ENCODE measurements at regions not wholly inside any gene's neighbourhood (a gene's known extent, or its start where the extent isn't known, plus 50 kb on each side); places are given as distances from the start of the nearest gene placed in this dataset.
"Not testable (repeated sequence)": the region's sequence is repeated elsewhere in the genome, so short reads cannot be mapped to it uniquely, and the experiment has no call there.

- no peaks in the 10 kb centered on the region for H3K9me3 ChIP-seq (ENCODE audit: low read length)
- no peak overlapping the region for H3K4me2 ChIP-seq (ENCODE audit: low read length)
- H4K20me1 ChIP-seq (ENCODE audit: insufficient read depth, low read length): no peaks in the 10 kb centered on the region
- TF ChIP-seq CTCF (IDR thresholded peaks at IDR 0.05; ENCODE audit: low read length): no peak
- no peak for TF ChIP-seq EZH2 (IDR thresholded peaks at IDR 0.05; ENCODE audit: borderline replicate concordance, low read length)
- H3K4me1 ChIP-seq (ENCODE audit: insufficient read depth, low read length, severe bottlenecking): peaks cover 23% of the 10 kb centered on the region
- H3K9ac ChIP-seq (ENCODE audit: low read length): no peak overlapping the region
- H3K36me3 ChIP-seq (ENCODE audit: insufficient read depth, low read length): no peaks in the 10 kb centered on the region
- no peaks in the 10 kb centered on the region for H3K79me2 ChIP-seq (ENCODE audit: insufficient read depth, low read length)
- no peaks in the 10 kb centered on the region for H3F3A ChIP-seq (ENCODE audit: insufficient read depth, low read length)
- H3K4me3 ChIP-seq (ENCODE audit: low read depth, low read length, poor library complexity, severe bottlenecking): no peak overlapping the region
- no peak overlapping the region for H2AFZ ChIP-seq (ENCODE audit: low read length)
- H3K27ac ChIP-seq (ENCODE audit: low read depth, low read length, poor library complexity, severe bottlenecking): no peak overlapping the region
- no peaks in the 10 kb centered on the region for H3K9me2 ChIP-seq (ENCODE audit: low read depth, low read length)
- no peaks in the 10 kb centered on the region for H3K27me3 ChIP-seq (ENCODE audit: insufficient read depth, low read length)
These were observed 144.6 kb downstream of the ARL4C start for GRCh38 chr2:234352270-234352669.

- H3F3A ChIP-seq (ENCODE audit: insufficient read depth, low read length); H3K4me3 ChIP-seq (ENCODE audit: low read depth, low read length, poor library complexity, severe bottlenecking); H3K27ac ChIP-seq (ENCODE audit: low read depth, low read length, poor library complexity, severe bottlenecking); H3K4me2 ChIP-seq (ENCODE audit: low read length); H4K20me1 ChIP-seq (ENCODE audit: insufficient read depth, low read length); H2AFZ ChIP-seq (ENCODE audit: low read length); H3K9me2 ChIP-seq (ENCODE audit: low read depth, low read length); H3K27me3 ChIP-seq (ENCODE audit: insufficient read depth, low read length); H3K36me3 ChIP-seq (ENCODE audit: insufficient read depth, low read length); H3K9me3 ChIP-seq (ENCODE audit: low read length); H3K9ac ChIP-seq (ENCODE audit: low read length); H3K79me2 ChIP-seq (ENCODE audit: insufficient read depth, low read length): not testable (repeated sequence)
- H3K4me1 ChIP-seq (ENCODE audit: insufficient read depth, low read length, severe bottlenecking): peaks cover 23% of the 10 kb centered on the region
These were observed 145.0 kb downstream of the ARL4C start for GRCh38 chr2:234351866-234352265.

- Histone ChIP-seq H3F3A (ENCODE audit: insufficient read depth, low read length) (no peaks in the 10 kb centered on the region), H3K9me3 (ENCODE audit: low read length) (no peaks in the 10 kb centered on the region), H3K9ac (ENCODE audit: low read length) (no peak overlapping the region), H3K9me2 (ENCODE audit: low read depth, low read length) (no peaks in the 10 kb centered on the region), H3K27me3 (ENCODE audit: insufficient read depth, low read length) (no peaks in the 10 kb centered on the region), H3K4me2 (ENCODE audit: low read length) (no peak overlapping the region), H4K20me1 (ENCODE audit: insufficient read depth, low read length) (no peaks in the 10 kb centered on the region), H2AFZ (ENCODE audit: low read length) (no peak overlapping the region), H3K4me3 (ENCODE audit: low read depth, low read length, poor library complexity, severe bottlenecking) (no peak overlapping the region), H3K27ac (ENCODE audit: low read depth, low read length, poor library complexity, severe bottlenecking) (no peak overlapping the region), H3K79me2 (ENCODE audit: insufficient read depth, low read length) (no peaks in the 10 kb centered on the region), H3K36me3 (ENCODE audit: insufficient read depth, low read length) (no peaks in the 10 kb centered on the region), H3K4me1 (ENCODE audit: insufficient read depth, low read length, severe bottlenecking) (no peaks in the 10 kb centered on the region)
- TF ChIP-seq EZH2 (IDR thresholded peaks at IDR 0.05; ENCODE audit: borderline replicate concordance, low read length) (no peak), CTCF (IDR thresholded peaks at IDR 0.05; ENCODE audit: low read length) (no peak)
These were observed 148.8 kb downstream of the ARL4C start for GRCh38 chr2:234348081-234348480.

- no peak overlapping the region for H3K9ac ChIP-seq (ENCODE audit: low read length)
- H3K27me3 ChIP-seq (ENCODE audit: insufficient read depth, low read length): no peaks in the 10 kb centered on the region
- no peaks in the 10 kb centered on the region for H4K20me1 ChIP-seq (ENCODE audit: insufficient read depth, low read length)
- TF ChIP-seq CTCF (IDR thresholded peaks at IDR 0.05; ENCODE audit: low read length) (no peak), EZH2 (IDR thresholded peaks at IDR 0.05; ENCODE audit: borderline replicate concordance, low read length) (no peak)
- H3K4me2 ChIP-seq (ENCODE audit: low read length): no peak overlapping the region
- H3F3A ChIP-seq (ENCODE audit: insufficient read depth, low read length): no peaks in the 10 kb centered on the region
- H3K27ac ChIP-seq (ENCODE audit: low read depth, low read length, poor library complexity, severe bottlenecking): no peak overlapping the region
- no peak overlapping the region for H2AFZ ChIP-seq (ENCODE audit: low read length)
- no peaks in the 10 kb centered on the region for H3K4me1 ChIP-seq (ENCODE audit: insufficient read depth, low read length, severe bottlenecking)
- H3K9me3 ChIP-seq (ENCODE audit: low read length): no peaks in the 10 kb centered on the region
- no peak overlapping the region for H3K4me3 ChIP-seq (ENCODE audit: low read depth, low read length, poor library complexity, severe bottlenecking)
- H3K9me2 ChIP-seq (ENCODE audit: low read depth, low read length): no peaks in the 10 kb centered on the region
- no peaks in the 10 kb centered on the region for H3K79me2 ChIP-seq (ENCODE audit: insufficient read depth, low read length)
- no peaks in the 10 kb centered on the region for H3K36me3 ChIP-seq (ENCODE audit: insufficient read depth, low read length)
These were observed 151.0 kb downstream of the ARL4C start for GRCh38 chr2:234345921-234346320.
